HepG2 (cell line): ENCODE measurements at regions not wholly inside any gene's neighbourhood (a gene's known extent, or its start where the extent isn't known, plus 50 kb on each side); places are given as distances from the start of the nearest gene placed in this dataset.

Experiments
- ATAC-seq: fragments of 200-7000 bp; cut with Tn5 transposase; 3 replicates; pipeline ENCODE4 v1.9.1; 2020; ENCODE audit warnings: mild to moderate bottlenecking, moderate library complexity
- BruUV-seq: library from RNA; stranded (reverse); fragments of 400-500 nt; replicated peaks from 2 replicates; lab custom pipeline; 2021; lab: Mats Ljungman, UMichigan
- CTCF ChIA-PET: fragments of 300-600 bp; formaldehyde crosslinking; extraction: SDS; loops from one replicate; lab custom pipeline; 2021; ENCODE audit warnings: low total read pairs, inconsistent platforms, low intra/inter-chr PET ratio; lab: Yijun Ruan, JAX
- POLR2A ChIA-PET: fragments of 350-600 bp; sonication (Branson Sonifier 250); formaldehyde crosslinking; loops from one replicate; lab custom pipeline; 2020; ENCODE audit warnings: antibody characterized with exemption, inconsistent platforms; lab: Yijun Ruan, JAX
- DNase-seq: peaks from one replicate; pipeline ENCODE4 v3.0.0-alpha.2; 2015; ENCODE audit warnings: low spot score
- FAIRE-seq: peaks from 3 replicates; lab custom pipeline; 2011; peaks lifted over from hg19 to GRCh38; lab: Jason Lieb, UNC
- H2AFZ ChIP-seq: one replicate; pipeline ENCODE4 v1.6.1; 2011; ENCODE audit warnings: low read length, inconsistent platforms
- H3K27ac ChIP-seq: fragments of 300-600 bp; 3 replicates; pipeline ENCODE4 v1.8.0; 2011; ENCODE audit warnings: mixed run types, mild to moderate bottlenecking, mixed read lengths, low read length, inconsistent platforms; ENCODE audit not compliant: insufficient read depth; ENCODE audit errors: extremely low read length
- H3K27me3 ChIP-seq, 2 experiments: fragments of 200-600 bp in 1 of 2; 2 replicates in 1 of 2; 3 replicates in 1 of 2; pipeline versions ENCODE4 v1.6.0 to v1.8.0; 2011; ENCODE audit warnings: low read length in 2 of 2, mild to moderate bottlenecking in 2 of 2, moderate library complexity in 2 of 2, inconsistent platforms in 1 of 2; ENCODE audit not compliant: insufficient read depth in 2 of 2, control insufficient read depth in 1 of 2
- H3K36me3 ChIP-seq, 2 experiments: fragments of 200-600 bp in 1 of 2; replicated peaks in 1 of 2; 2 replicates in 1 of 2; 3 replicates in 1 of 2; pipeline versions ENCODE4 v1.5.1 to v1.8.0; 2011; ENCODE audit warnings: low read length in 2 of 2, inconsistent platforms in 1 of 2; ENCODE audit not compliant: insufficient read depth in 2 of 2, control insufficient read depth in 1 of 2
- H3K4me1 ChIP-seq: 2 replicates; pipeline ENCODE4 v1.5.1; 2012; ENCODE audit warnings: low read length, inconsistent platforms; ENCODE audit not compliant: insufficient read depth
- H3K4me2 ChIP-seq: 2 replicates; pipeline ENCODE4 v1.6.0; 2011; ENCODE audit warnings: low read depth, low read length, inconsistent platforms
- H3K4me3 ChIP-seq, 3 experiments: fragments of 200-600 bp in 1 of 3; sonication (generic), shearing (Covaris generic) in 1 of 3; replicated peaks in 1 of 3; 2 replicates each; pipeline ENCODE4 v1.5.1; 2011 to 2016; ENCODE audit warnings: low read length in 3 of 3, inconsistent platforms in 2 of 3, low read depth in 2 of 3, mild to moderate bottlenecking in 2 of 3, control low read depth in 1 of 3, mixed read lengths in 1 of 3; ENCODE audit not compliant: insufficient read depth in 1 of 3
- H3K79me2 ChIP-seq: one replicate; pipeline ENCODE4 v1.6.1; 2011; ENCODE audit warnings: low read length, inconsistent platforms; ENCODE audit not compliant: insufficient read depth
- H3K9ac ChIP-seq: 2 replicates; pipeline ENCODE4 v1.6.0; 2011; ENCODE audit warnings: mild to moderate bottlenecking, low read depth, low read length, inconsistent platforms; ENCODE audit not compliant: insufficient read depth
- H3K9me3 ChIP-seq: 2 replicates; pipeline ENCODE4 v1.5.1; 2012; ENCODE audit warnings: mild to moderate bottlenecking, low read length
- H4K20me1 ChIP-seq: 2 replicates; pipeline ENCODE4 v1.6.0; 2011; ENCODE audit warnings: inconsistent platforms, mild to moderate bottlenecking, low read length, moderate library complexity; ENCODE audit not compliant: insufficient read depth
- CBX2 ChIP-seq, 2 experiments: fragments of 200-600 bp in 1 of 2; sonication (generic); formaldehyde crosslinking in 1 of 2; IDR thresholded peaks; 2 replicates each; pipeline versions ENCODE4 v1.7.0 to v1.8.1; 2018 to 2022; ENCODE audit warnings: low read depth in 2 of 2, low read length in 1 of 2, mild to moderate bottlenecking in 1 of 2, missing genetic modification reagents in 1 of 2
- GATA4 ChIP-seq: sonication (generic); IDR thresholded peaks from 2 replicates; pipeline ENCODE4 v1.6.1; 2016; ENCODE audit warnings: antibody characterized with exemption, low read depth, borderline replicate concordance
- HIVEP1 ChIP-seq: sonication (generic); formaldehyde crosslinking; IDR thresholded peaks from 2 replicates; pipeline ENCODE4 v1.4.0; 2020; ENCODE audit warnings: mild to moderate bottlenecking, missing genetic modification reagents
- JARID2 ChIP-seq: sonication (generic); formaldehyde crosslinking; IDR thresholded peaks from 2 replicates; pipeline ENCODE4 v1.8.1; 2023; ENCODE audit warnings: missing genetic modification reagents, inconsistent platforms; ENCODE audit not compliant: insufficient replicate concordance
- NR2F1 ChIP-seq, 2 experiments: fragments of 450-650 bp in 1 of 2; formaldehyde crosslinking in 1 of 2; IDR thresholded peaks; 2 replicates each; pipeline versions ENCODE4 v1.5.0 to v1.6.1; 2016 to 2020; ENCODE audit warnings: mild to moderate bottlenecking in 1 of 2, missing compliant biosample characterization in 1 of 2, missing genetic modification reagents in 1 of 2, moderate library complexity in 1 of 2
- ZFP41 ChIP-seq: sonication (generic); formaldehyde crosslinking; IDR thresholded peaks from 2 replicates; pipeline ENCODE4 v1.4.0; 2020; ENCODE audit warnings: mild to moderate bottlenecking, missing genetic modification reagents, borderline replicate concordance
- ZNF317 ChIP-seq: sonication (generic); formaldehyde crosslinking; IDR thresholded peaks from 2 replicates; pipeline ENCODE4 v1.5.0; 2020; ENCODE audit warnings: mild to moderate bottlenecking, missing genetic modification reagents
- ZNF383 ChIP-seq: sonication (generic); formaldehyde crosslinking; IDR thresholded peaks from 2 replicates; pipeline ENCODE4 v1.4.0; 2020; ENCODE audit warnings: missing genetic modification reagents, mild to moderate bottlenecking, borderline replicate concordance
- ZNF510 ChIP-seq: sonication (generic); formaldehyde crosslinking; IDR thresholded peaks from 2 replicates; pipeline ENCODE4 v1.4.0; 2020; ENCODE audit warnings: low read depth, mild to moderate bottlenecking, missing genetic modification reagents
- ZNF546 ChIP-seq: sonication (generic); formaldehyde crosslinking; conservative IDR thresholded peaks from 2 replicates; pipeline ENCODE4 v1.8.1; 2023; ENCODE audit warnings: mild to moderate bottlenecking, missing genetic modification reagents
- ZNF572 ChIP-seq: sonication (generic); formaldehyde crosslinking; IDR thresholded peaks from 2 replicates; pipeline ENCODE4 v1.5.1; 2020; ENCODE audit warnings: mild to moderate bottlenecking, missing genetic modification reagents
- WGBS: methylation state at CpG from one replicate; pipeline ENCODE4 v1.1.6; 2017; ENCODE audit warnings: low lambda C conversion rate; 5-methylcytosine and 5-hydroxymethylcytosine counted together
- in situ Hi-C: cut with HindIII; loops from 2 replicates; pipeline ENCODE4 v1.10.0; 2017; ENCODE audit warnings: low pct_unique_long_range_greater_than_20kb; ENCODE audit not compliant: extremely low pct_ligation_motif_present
- intact Hi-C: fragments of 100-400 bp; cut with micrococcal nuclease; formaldehyde crosslinking; loops from one replicate; pipeline ENCODE4 v1.10.0; 2022; ENCODE audit not compliant: unreplicated experiment
- TF ChIP-seq, protein P1 (sequence below): sonication (generic); formaldehyde crosslinking; IDR thresholded peaks from 2 replicates; pipeline ENCODE4 v1.5.0; 2020; ENCODE audit warnings: missing genetic modification reagents
- TF ChIP-seq, protein P2 (sequence below): sonication (generic); formaldehyde crosslinking; IDR thresholded peaks from 2 replicates; pipeline ENCODE4 v1.9.0; 2022; ENCODE audit warnings: low read depth, missing genetic modification reagents

DNA sequence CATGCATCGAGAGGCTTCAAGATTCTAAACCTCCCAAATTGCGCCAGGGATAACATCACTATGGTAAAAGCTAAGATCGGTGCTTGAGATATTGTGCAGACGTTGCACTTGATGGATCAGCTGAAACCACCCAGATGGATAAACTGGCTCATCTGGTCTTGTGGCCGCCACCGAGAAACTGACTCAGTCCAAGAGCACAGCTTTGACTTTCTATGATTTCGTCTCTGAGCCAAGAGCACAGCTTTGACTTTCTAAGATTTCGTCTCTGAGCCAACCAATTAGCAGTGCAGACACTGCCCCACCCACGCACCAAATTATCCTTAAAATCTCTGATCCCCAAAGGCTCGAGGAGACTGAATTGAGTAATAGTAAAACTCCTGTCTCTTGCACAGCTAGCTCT is 687.2 kb downstream of the FAM133A start:
- DNase-seq (no peak), FAIRE-seq (no peak), ATAC-seq (no peak)
- Histone ChIP-seq H4K20me1 (no peaks in the 10 kb centered on the region), H3K79me2 (no peaks in the 10 kb centered on the region), H3K4me3 (no peak overlapping the region), H3K27ac (no peak overlapping the region), H3K9me3 (no peaks in the 10 kb centered on the region), H3K36me3 (no peaks in the 10 kb centered on the region), H3K4me2 (no peak overlapping the region), H2AFZ (no peak overlapping the region), H3K4me1 (no peaks in the 10 kb centered on the region), H3K27me3 (no peaks in the 10 kb centered on the region), H3K9ac (no peak overlapping the region)
- TF ChIP-seq ZNF510 (CRISPR knock-in tag) (no peak), ZNF317 (no peak), NR2F1 (CRISPR knock-in tag; IDR thresholded peaks at IDR 0.05) (no peak), ZNF383 (no peak), JARID2 (CRISPR knock-in tag) (no peak), HIVEP1 (CRISPR knock-in tag) (no peak), CBX2 (IDR thresholded peaks at IDR 0.05; ENCODE audit: low read depth, low read length) (no peak), CBX2 (CRISPR knock-in tag; IDR thresholded peaks at IDR 0.05; ENCODE audit: low read depth) (no peak), ZFP41 (CRISPR knock-in tag) (no peak), GATA4 (no peak), ZNF546 (no peak), ZNF572 (CRISPR knock-in tag) (no peak)
- TF ChIP-seq, protein P1, sequence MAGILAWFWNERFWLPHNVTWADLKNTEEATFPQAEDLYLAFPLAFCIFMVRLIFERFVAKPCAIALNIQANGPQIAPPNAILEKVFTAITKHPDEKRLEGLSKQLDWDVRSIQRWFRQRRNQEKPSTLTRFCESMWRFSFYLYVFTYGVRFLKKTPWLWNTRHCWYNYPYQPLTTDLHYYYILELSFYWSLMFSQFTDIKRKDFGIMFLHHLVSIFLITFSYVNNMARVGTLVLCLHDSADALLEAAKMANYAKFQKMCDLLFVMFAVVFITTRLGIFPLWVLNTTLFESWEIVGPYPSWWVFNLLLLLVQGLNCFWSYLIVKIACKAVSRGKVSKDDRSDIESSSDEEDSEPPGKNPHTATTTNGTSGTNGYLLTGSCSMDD (CRISPR knock-in tag), result no peak
- TF ChIP-seq, protein P2, sequence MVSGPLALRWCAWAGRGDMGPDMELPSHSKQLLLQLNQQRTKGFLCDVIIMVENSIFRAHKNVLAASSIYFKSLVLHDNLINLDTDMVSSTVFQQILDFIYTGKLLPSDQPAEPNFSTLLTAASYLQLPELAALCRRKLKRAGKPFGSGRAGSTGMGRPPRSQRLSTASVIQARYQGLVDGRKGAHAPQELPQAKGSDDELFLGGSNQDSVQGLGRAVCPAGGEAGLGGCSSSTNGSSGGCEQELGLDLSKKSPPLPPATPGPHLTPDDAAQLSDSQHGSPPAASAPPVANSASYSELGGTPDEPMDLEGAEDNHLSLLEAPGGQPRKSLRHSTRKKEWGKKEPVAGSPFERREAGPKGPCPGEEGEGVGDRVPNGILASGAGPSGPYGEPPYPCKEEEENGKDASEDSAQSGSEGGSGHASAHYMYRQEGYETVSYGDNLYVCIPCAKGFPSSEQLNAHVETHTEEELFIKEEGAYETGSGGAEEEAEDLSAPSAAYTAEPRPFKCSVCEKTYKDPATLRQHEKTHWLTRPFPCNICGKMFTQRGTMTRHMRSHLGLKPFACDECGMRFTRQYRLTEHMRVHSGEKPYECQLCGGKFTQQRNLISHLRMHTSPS (CRISPR knock-in tag), result no peak
- in situ Hi-C loops, result no loop called here
- intact Hi-C loops, result no loop called here
- 0% methylated on average over 6 of the region's 10 CpGs for WGBS
- BruUV-seq, result no TSS peak
- ChIA-PET POLR2A (no interaction called here), CTCF (no interaction called here)
